H1 (cell line): ENCODE measurements at regions not wholly inside any gene's neighbourhood (a gene's known extent, or its start where the extent isn't known, plus 50 kb on each side); places are given as distances from the start of the nearest gene placed in this dataset.

Source experiments
- CTCF ChIA-PET: fragments of 300-600 bp; sonication (Branson Sonifier 250); formaldehyde crosslinking; loops from one replicate; lab custom pipeline; 2021; ENCODE audit not compliant: partially characterized antibody; lab: Charles Lee
- POLR2A ChIA-PET: fragments of 300-600 bp; sonication (Branson Sonifier 250); formaldehyde crosslinking; loops from one replicate; lab custom pipeline; 2021; ENCODE audit warnings: inconsistent platforms; ENCODE audit not compliant: partially characterized antibody; lab: Charles Lee
- DNase-seq, 2 experiments: peaks; one replicate each; pipeline versions ENCODE4 v3.0.0 to v3.0.0-alpha.2; 2010 to 2022; ENCODE audit warnings: low spot score in 2 of 2, low read depth in 1 of 2, mixed read lengths in 1 of 2
- FAIRE-seq: peaks from 2 replicates; lab custom pipeline; 2011; peaks lifted over from hg19 to GRCh38; lab: Jason Lieb, UNC
- H2AFZ ChIP-seq: 2 replicates; pipeline ENCODE4 v1.8.1; 2012; ENCODE audit warnings: low read length, inconsistent platforms
- H2AK5ac ChIP-seq: 2 replicates; pipeline ENCODE4 v1.6.1; 2013; ENCODE audit warnings: low read depth, low read length
- H2BK120ac ChIP-seq: replicated peaks from 2 replicates; pipeline ENCODE3; 2013; ENCODE audit warnings: low read depth, low read length, inconsistent platforms
- H2BK12ac ChIP-seq: 2 replicates; pipeline ENCODE4 v1.6.1; 2013; ENCODE audit warnings: low read depth, low read length
- H2BK15ac ChIP-seq: 2 replicates; pipeline ENCODE4 v1.6.1; 2013; ENCODE audit warnings: low read length
- H2BK20ac ChIP-seq: 2 replicates; pipeline ENCODE4 v1.6.1; 2013; ENCODE audit warnings: low read length
- H2BK5ac ChIP-seq: 2 replicates; pipeline ENCODE4 v1.6.1; 2013; ENCODE audit warnings: low read depth, low read length
- H3K14ac ChIP-seq: 2 replicates; pipeline ENCODE4 v1.6.1; 2013; ENCODE audit warnings: inconsistent platforms; ENCODE audit not compliant: insufficient read length
- H3K18ac ChIP-seq: 2 replicates; pipeline ENCODE4 v1.6.1; 2013; ENCODE audit warnings: low read length; ENCODE audit errors: extremely low read depth
- H3K23ac ChIP-seq: 2 replicates; pipeline ENCODE4 v1.6.1; 2013; ENCODE audit warnings: inconsistent platforms; ENCODE audit not compliant: insufficient read length
- H3K23me2 ChIP-seq: 2 replicates; pipeline ENCODE4 v1.6.1; 2013; ENCODE audit warnings: low read depth, low read length
- H3K27ac ChIP-seq: 2 replicates; pipeline ENCODE4 v1.6.1; 2011; ENCODE audit warnings: low read depth, low read length, inconsistent platforms
- H3K27me3 ChIP-seq, 4 experiments: replicated peaks in 1 of 4; 1 replicate in 1 of 4; 2 replicates in 3 of 4; pipeline versions ENCODE4 v1.6.1 to v1.8.1; 2011 to 2013; ENCODE audit warnings: low read length in 3 of 4, mild to moderate bottlenecking in 3 of 4, inconsistent platforms in 2 of 4, mixed read lengths in 2 of 4, moderate library complexity in 1 of 4; ENCODE audit not compliant: control insufficient read depth in 3 of 4, insufficient read depth in 3 of 4; ENCODE audit errors: extremely low read depth in 1 of 4
- H3K36me3 ChIP-seq, 4 experiments: 2 replicates each; pipeline versions ENCODE4 v1.6.1 to v1.8.1; 2011 to 2013; ENCODE audit warnings: mild to moderate bottlenecking in 4 of 4, low read length in 3 of 4, moderate library complexity in 2 of 4, control low read depth in 1 of 4, inconsistent platforms in 1 of 4; ENCODE audit not compliant: insufficient read depth in 4 of 4, control insufficient read depth in 2 of 4
- H3K4ac ChIP-seq: replicated peaks from 2 replicates; pipeline ENCODE3; 2013; ENCODE audit warnings: low read length, low read depth, mixed read lengths, inconsistent platforms; ENCODE audit not compliant: insufficient read length
- H3K4me1 ChIP-seq, 4 experiments: replicated peaks in 1 of 4; 1 replicate in 1 of 4; 2 replicates in 3 of 4; pipeline versions ENCODE4 v1.6.1 to v1.8.1; 2011 to 2013; ENCODE audit warnings: low read length in 3 of 4, inconsistent platforms in 2 of 4, mixed read lengths in 1 of 4; ENCODE audit not compliant: insufficient read depth in 4 of 4, control insufficient read depth in 3 of 4
- H3K4me2 ChIP-seq, 2 experiments: 2 replicates each; pipeline versions ENCODE4 v1.6.1 to v1.8.1; 2011 to 2013; ENCODE audit warnings: low read depth in 2 of 2, low read length in 2 of 2, control low read depth in 1 of 2, inconsistent platforms in 1 of 2, mild to moderate bottlenecking in 1 of 2; ENCODE audit not compliant: insufficient read depth in 1 of 2
- H3K4me3 ChIP-seq, 4 experiments: fragments of 200-600, 300-600 bp in 1 of 4; sonication (generic), shearing (Covaris generic), sonication (Bioruptor Twin) in 1 of 4; 2 replicates each; pipeline versions ENCODE4 v1.5.1 to v1.8.1; 2011 to 2016; ENCODE audit warnings: low read length in 4 of 4, low read depth in 3 of 4, control low read depth in 2 of 4, inconsistent platforms in 2 of 4, mild to moderate bottlenecking in 2 of 4, mixed read lengths in 1 of 4, moderate library complexity in 1 of 4; ENCODE audit not compliant: insufficient read depth in 2 of 4; ENCODE audit errors: extremely low read depth in 1 of 4
- H3K56ac ChIP-seq: replicated peaks from 2 replicates; pipeline ENCODE3; 2013; ENCODE audit warnings: low read depth, mild to moderate bottlenecking, mixed read lengths, low read length, inconsistent platforms; ENCODE audit not compliant: insufficient read length
- H3K79me1 ChIP-seq: 2 replicates; pipeline ENCODE4 v1.6.1; 2013; ENCODE audit warnings: low read depth, low read length, control low read depth
- H3K79me2 ChIP-seq, 2 experiments: 2 replicates each; pipeline versions ENCODE4 v1.6.1 to v1.8.1; 2012 to 2013; ENCODE audit warnings: low read length in 2 of 2, mild to moderate bottlenecking in 2 of 2, inconsistent platforms in 1 of 2; ENCODE audit not compliant: insufficient read depth in 2 of 2, control insufficient read depth in 1 of 2
- H3K9ac ChIP-seq, 4 experiments: replicated peaks in 1 of 4; 1 replicate in 1 of 4; 2 replicates in 3 of 4; pipeline versions ENCODE4 v1.6.1 to v1.8.1; 2011 to 2013; ENCODE audit warnings: low read depth in 3 of 4, low read length in 3 of 4, control low read depth in 2 of 4, mild to moderate bottlenecking in 2 of 4, moderate library complexity in 2 of 4, inconsistent platforms in 1 of 4; ENCODE audit errors: extremely low read depth in 1 of 4
- H3K9me3 ChIP-seq, 2 experiments: 2 replicates each; pipeline versions ENCODE4 v1.6.1 to v1.8.1; 2012 to 2013; ENCODE audit warnings: mild to moderate bottlenecking in 2 of 2, moderate library complexity in 2 of 2, control low read depth in 1 of 2, inconsistent platforms in 1 of 2, low read depth in 1 of 2, low read length in 1 of 2, mixed read lengths in 1 of 2; ENCODE audit not compliant: insufficient read depth in 2 of 2
- H4K20me1 ChIP-seq, 2 experiments: replicated peaks in 1 of 2; 2 replicates each; pipeline versions ENCODE3 to v1.8.1; 2011 to 2013; ENCODE audit warnings: inconsistent platforms in 2 of 2, low read length in 2 of 2, mild to moderate bottlenecking in 1 of 2; ENCODE audit not compliant: insufficient read depth in 2 of 2, control insufficient read depth in 1 of 2
- H4K5ac ChIP-seq: 2 replicates; pipeline ENCODE4 v1.6.1; 2013; ENCODE audit warnings: low read length, low read depth, mixed read lengths, inconsistent platforms; ENCODE audit not compliant: insufficient read length
- H4K8ac ChIP-seq: 2 replicates; pipeline ENCODE4 v1.8.0; 2013; ENCODE audit warnings: mild to moderate bottlenecking, moderate library complexity, low read length, inconsistent platforms; ENCODE audit not compliant: insufficient read depth; ENCODE audit errors: extremely low read depth
- H4K91ac ChIP-seq: replicated peaks from 2 replicates; pipeline ENCODE3; 2013; ENCODE audit warnings: low read length, mixed read lengths, inconsistent platforms; ENCODE audit not compliant: insufficient read length
- BACH1 ChIP-seq: IDR thresholded peaks from 2 replicates; pipeline ENCODE4 v1.6.1; 2012; ENCODE audit warnings: low read length, improper control_type of control experiment
- CREB1 ChIP-seq: IDR thresholded peaks from 2 replicates; pipeline ENCODE4 v1.6.1; 2012; ENCODE audit warnings: inconsistent platforms
- EZH2 ChIP-seq: fragments of 200-600 bp; sonication (generic); IDR thresholded peaks from 2 replicates; pipeline ENCODE4 v1.7.1; 2012; ENCODE audit warnings: low read depth, mild to moderate bottlenecking, moderate library complexity, low read length, inconsistent platforms; ENCODE audit not compliant: severe bottlenecking
- HDAC2 ChIP-seq, 2 experiments: fragments of 300-600 bp in 1 of 2; sonication (generic) in 1 of 2; IDR thresholded peaks; 2 replicates each; pipeline ENCODE4 v1.6.1; 2011 to 2012; ENCODE audit warnings: low read depth in 2 of 2, low read length in 2 of 2, mild to moderate bottlenecking in 2 of 2, moderate library complexity in 2 of 2, borderline replicate concordance in 1 of 2, inconsistent platforms in 1 of 2
- NRF1 ChIP-seq: IDR thresholded peaks from 2 replicates; pipeline ENCODE4 v1.6.1; 2011; ENCODE audit warnings: mild to moderate bottlenecking, low read depth, low read length, improper control_type of control experiment
- RFX5 ChIP-seq: IDR thresholded peaks from 2 replicates; pipeline ENCODE4 v1.6.1; 2011; ENCODE audit warnings: low read depth, low read length, improper control_type of control experiment, borderline replicate concordance
- RNF2 ChIP-seq: fragments of 200-900, 300-1000 bp; sonication (generic); IDR thresholded peaks from 2 replicates; pipeline ENCODE4 v1.7.1; 2016; ENCODE audit warnings: borderline replicate concordance, low read depth, mild to moderate bottlenecking, antibody characterized with exemption, low read length; ENCODE audit not compliant: poor library complexity, severe bottlenecking; ENCODE audit errors: missing control alignments
- RXRA ChIP-seq: IDR thresholded peaks from 2 replicates; pipeline ENCODE4 v1.6.1; 2011; ENCODE audit warnings: low read depth, mild to moderate bottlenecking, low read length, moderate library complexity; ENCODE audit not compliant: insufficient read depth
- SP1 ChIP-seq: IDR thresholded peaks from 2 replicates; pipeline ENCODE4 v1.6.1; 2011; ENCODE audit warnings: low read depth, low read length
- TAF1 ChIP-seq: IDR thresholded peaks from 2 replicates; pipeline ENCODE4 v1.6.1; 2011; ENCODE audit warnings: mild to moderate bottlenecking, low read depth, low read length
- TAF7 ChIP-seq: optimal IDR thresholded peaks from 2 replicates; pipeline ENCODE3; 2011; ENCODE audit warnings: low read depth, mild to moderate bottlenecking, inconsistent platforms, low read length, moderate library complexity, borderline replicate concordance
- WGBS, 2 experiments: shearing (Covaris generic) in 1 of 2; methylation state at CpG; one replicate each; pipeline versions ENCODE4 v1.1.6 to v1.1.7; 2013 to 2015; ENCODE audit warnings: low lambda C conversion rate in 2 of 2, mixed read lengths in 2 of 2, inconsistent platforms in 1 of 2, low coverage in 1 of 2, missing lambda C conversion rate in 1 of 2; ENCODE audit not compliant: insufficient replicate concordance in 2 of 2, insufficient coverage in 1 of 2, insufficient read length in 1 of 2; ENCODE audit errors: extremely low coverage in 1 of 2, missing lambda C conversion rate in 1 of 2; 5-methylcytosine and 5-hydroxymethylcytosine counted together
- TF ChIP-seq, protein P1 (sequence below), 3 experiments: IDR thresholded peaks; 1 replicate in 2 of 3; 2 replicates in 1 of 3; pipeline versions ENCODE4 v1.5.1 to v1.6.1; 2011; ENCODE audit warnings: low read length in 3 of 3, mild to moderate bottlenecking in 3 of 3, inconsistent platforms in 2 of 3, low read depth in 1 of 3, moderate library complexity in 1 of 3; ENCODE audit not compliant: insufficient read depth in 1 of 3; ENCODE audit errors: control extremely low read depth in 1 of 3

DNA sequence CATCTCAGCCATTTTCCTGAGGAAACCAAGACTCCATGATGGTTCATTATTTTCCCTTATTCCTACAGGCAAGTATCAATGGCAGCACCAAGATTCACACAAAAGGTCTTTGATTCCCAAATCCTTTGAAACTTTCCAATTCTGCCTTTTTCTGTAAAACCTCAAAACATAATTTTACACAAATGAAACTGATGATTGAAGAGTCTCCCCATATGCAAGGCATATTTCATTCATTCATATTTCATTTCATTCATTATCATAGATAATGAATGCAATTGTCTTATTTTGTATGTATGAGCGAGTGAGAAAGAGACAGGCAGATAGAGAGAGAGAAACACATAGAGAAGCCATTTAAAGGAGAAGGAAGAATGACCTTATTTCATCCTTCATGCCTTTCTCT is 172.8 kb downstream of the BTG1 start:
- CTCF ChIA-PET: no interaction called here
- no peaks in the 10 kb centered on the region for H3K36me3 ChIP-seq
- 75% methylated on average over 1 of the region's 1 CpG; no CpG with 5 or more reads in 1 of the 2 experiments for WGBS, 2 experiments
- no peak for TF ChIP-seq HDAC2 (IDR thresholded peaks at IDR 0.05; ENCODE audit: borderline replicate concordance in 1 of 2, low read depth in 2 of 2, low read length in 2 of 2)
- TF ChIP-seq NRF1: no peak
- no peak for TF ChIP-seq SP1
- TF ChIP-seq RFX5: no peak
- TF ChIP-seq TAF7: no peak
- TF ChIP-seq TAF1: no peak
- TF ChIP-seq, protein P1, sequence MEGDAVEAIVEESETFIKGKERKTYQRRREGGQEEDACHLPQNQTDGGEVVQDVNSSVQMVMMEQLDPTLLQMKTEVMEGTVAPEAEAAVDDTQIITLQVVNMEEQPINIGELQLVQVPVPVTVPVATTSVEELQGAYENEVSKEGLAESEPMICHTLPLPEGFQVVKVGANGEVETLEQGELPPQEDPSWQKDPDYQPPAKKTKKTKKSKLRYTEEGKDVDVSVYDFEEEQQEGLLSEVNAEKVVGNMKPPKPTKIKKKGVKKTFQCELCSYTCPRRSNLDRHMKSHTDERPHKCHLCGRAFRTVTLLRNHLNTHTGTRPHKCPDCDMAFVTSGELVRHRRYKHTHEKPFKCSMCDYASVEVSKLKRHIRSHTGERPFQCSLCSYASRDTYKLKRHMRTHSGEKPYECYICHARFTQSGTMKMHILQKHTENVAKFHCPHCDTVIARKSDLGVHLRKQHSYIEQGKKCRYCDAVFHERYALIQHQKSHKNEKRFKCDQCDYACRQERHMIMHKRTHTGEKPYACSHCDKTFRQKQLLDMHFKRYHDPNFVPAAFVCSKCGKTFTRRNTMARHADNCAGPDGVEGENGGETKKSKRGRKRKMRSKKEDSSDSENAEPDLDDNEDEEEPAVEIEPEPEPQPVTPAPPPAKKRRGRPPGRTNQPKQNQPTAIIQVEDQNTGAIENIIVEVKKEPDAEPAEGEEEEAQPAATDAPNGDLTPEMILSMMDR (IDR thresholded peaks at IDR 0.05; ENCODE audit: control extremely low read depth in 1 of 3, insufficient read depth in 1 of 3, low read depth in 1 of 3, low read length in 3 of 3): no peak
- no peak for TF ChIP-seq BACH1
- TF ChIP-seq EZH2: no peak
- TF ChIP-seq CREB1: no peak
- no peak for TF ChIP-seq RXRA
- no peak for TF ChIP-seq RNF2

More for the DNA sequence above, 172.8 kb downstream of the BTG1 start:
- H2BK5ac ChIP-seq: no peak overlapping the region
- H3K4me2 ChIP-seq: no peak overlapping the region
- H3K4me1 ChIP-seq: no peaks in the 10 kb centered on the region
- peaks cover 2 to 6% of the 10 kb centered on the region in 2 experiments; a peak in 2 of 4 replicates for H3K9me3 ChIP-seq
- H3K56ac ChIP-seq: no peak overlapping the region
- H2BK20ac ChIP-seq: no peak overlapping the region
- no peak overlapping the region for H4K8ac ChIP-seq
- FAIRE-seq: no peak
- no peaks in the 10 kb centered on the region for H3K79me1 ChIP-seq
- H3K27ac ChIP-seq: no peak overlapping the region
- no peak overlapping the region for H3K23ac ChIP-seq
- no peaks in the 10 kb centered on the region for H4K20me1 ChIP-seq
- no peak for DNase-seq
- no peak overlapping the region for H3K18ac ChIP-seq
- no peaks in the 10 kb centered on the region for H3K79me2 ChIP-seq
- H4K5ac ChIP-seq: no peak overlapping the region
- H3K27me3 ChIP-seq: no peaks in the 10 kb centered on the region
- no peak overlapping the region for H4K91ac ChIP-seq
- H2BK120ac ChIP-seq: no peak overlapping the region
- no peak overlapping the region for H2BK12ac ChIP-seq
- POLR2A ChIA-PET: no interaction called here
- no peak overlapping the region for H3K4me3 ChIP-seq
- no peak overlapping the region for H3K9ac ChIP-seq
- H2AFZ ChIP-seq: no peak overlapping the region
- no peak overlapping the region for H2BK15ac ChIP-seq
- no peak overlapping the region for H3K4ac ChIP-seq
- no peak overlapping the region for H2AK5ac ChIP-seq
- H3K14ac ChIP-seq: no peak overlapping the region
- no peaks in the 10 kb centered on the region for H3K23me2 ChIP-seq
